ENCODE measurements at regions not wholly inside any gene's neighbourhood (a gene's known extent, or its start where the extent isn't known, plus 50 kb on each side); places are given as distances from the start of the nearest gene placed in this dataset.
A peak's percentile ranks its signal among the peaks of the same experiment; 100 is the strongest.

- Histone ChIP-seq H3K9me3 (no peaks in the 10 kb centered on the region), H3K4me3 (no peak overlapping the region), H3K27ac (no peak overlapping the region), H3K4me1 (no peaks in the 10 kb centered on the region), H3K27me3 (no peaks in the 10 kb centered on the region), H3K36me3 (no peaks in the 10 kb centered on the region)
- TF ChIP-seq CTCF (IDR thresholded peaks at IDR 0.05) (no peak), EP300 (IDR thresholded peaks at IDR 0.05) (no peak)
- no peak for DNase-seq (ENCODE audit: low spot score in 2 of 2)
Measured at GRCh38 chr15:47975427-47975826, 145.4 kb upstream of the SLC24A5 start.

GRCh38 chr15:47983533-47983932 is 137.3 kb upstream of the SLC24A5 start:
- H3K27ac ChIP-seq: no peak overlapping the region
- no peak for TF ChIP-seq EP300 (IDR thresholded peaks at IDR 0.05)
- TF ChIP-seq CTCF (IDR thresholded peaks at IDR 0.05): no peak
- no peak for TF ChIP-seq POLR2A (IDR thresholded peaks at IDR 0.05)
- no peak for DNase-seq (ENCODE audit: low spot score in 2 of 2)
- H3K9me3 ChIP-seq: no peaks in the 10 kb centered on the region
- WGBS, 2 donors: 84 to 86% methylated on average over 8 of the region's 8 CpGs
- peaks cover 0 to 19% (median 7%) of the 10 kb centered on the region in 4 donors for H3K4me1 ChIP-seq
- no peak overlapping the region for H3K4me3 ChIP-seq
- H3K27me3 ChIP-seq: no peaks in the 10 kb centered on the region
- H3K36me3 ChIP-seq: no peaks in the 10 kb centered on the region

- no peaks in the 10 kb centered on the region for H3K36me3 ChIP-seq
- TF ChIP-seq CTCF (IDR thresholded peaks at IDR 0.05) (no peak), EP300 (IDR thresholded peaks at IDR 0.05) (no peak), POLR2A (IDR thresholded peaks at IDR 0.05) (no peak)
- 84 to 88% methylated on average over 4 of the region's 4 CpGs for WGBS, 2 donors
Measured at GRCh38 chr15:47985568-47985967, 135.2 kb upstream of the SLC24A5 start.

GRCh38 chr15:47987461-47987860 is 133.3 kb upstream of the SLC24A5 start:
- Histone ChIP-seq H3K4me3 (no peak overlapping the region), H3K27me3 (no peaks in the 10 kb centered on the region), H3K27ac (no peak overlapping the region), H3K36me3 (no peaks in the 10 kb centered on the region), H3K4me1 (peaks cover 0 to 28% (median 7%) of the 10 kb centered on the region in 4 donors), H3K9me3 (no peaks in the 10 kb centered on the region)
- no peak for TF ChIP-seq CTCF (IDR thresholded peaks at IDR 0.05)
- TF ChIP-seq POLR2A (IDR thresholded peaks at IDR 0.05): no peak
- TF ChIP-seq EP300 (IDR thresholded peaks at IDR 0.05): no peak
- DNase-seq (ENCODE audit: low spot score in 2 of 2): no peak
- WGBS, 2 donors: 32 to 41% methylated on average over 4 of the region's 4 CpGs

More at GRCh38 chr15:47985568-47985967, 135.2 kb upstream of the SLC24A5 start:
- Histone ChIP-seq H3K9me3 (no peaks in the 10 kb centered on the region), H3K27me3 (no peaks in the 10 kb centered on the region), H3K4me1 (peaks cover 0 to 19% (median 7%) of the 10 kb centered on the region in 4 donors), H3K4me3 (no peak overlapping the region), H3K27ac (no peak overlapping the region)
- DNase-seq (ENCODE audit: low spot score in 2 of 2): no peak

- Histone ChIP-seq H3K4me1 (peaks cover 0 to 28% (median 7%) of the 10 kb centered on the region in 4 donors), H3K4me3 (no peak overlapping the region), H3K27ac (no peak overlapping the region), H3K27me3 (no peaks in the 10 kb centered on the region), H3K36me3 (no peaks in the 10 kb centered on the region), H3K9me3 (no peaks in the 10 kb centered on the region)
- TF ChIP-seq EP300 (IDR thresholded peaks at IDR 0.05): no peak
- peak; percentile 58 to 81 (median 62) for TF ChIP-seq CTCF (IDR thresholded peaks at IDR 0.05)
- 51% methylated on average over 3 of the region's 3 CpGs for WGBS, 2 donors
- DNase-seq (ENCODE audit: low spot score in 2 of 2): peak in 1 of 2 donors; percentile 64
Measured at GRCh38 chr15:47987908-47988532, 132.8 kb upstream of the SLC24A5 start.
